Prostate gland (tissue), 2 donors: ENCODE measurements at regions not wholly inside any gene's neighbourhood (a gene's known extent, or its start where the extent isn't known, plus 50 kb on each side); places are given as distances from the start of the nearest gene placed in this dataset.

Experiments used
- POLR2A ChIP-seq: fragments of 450-650 bp; IDR thresholded peaks from one replicate; pipeline ENCODE4 v1.6.1; 2016; ENCODE audit warnings: antibody characterized with exemption, mild to moderate bottlenecking
- POLR2AphosphoS5 ChIP-seq: sonication (generic); formaldehyde crosslinking; IDR thresholded peaks from one replicate; pipeline ENCODE4 v1.6.1; 2017; ENCODE audit warnings: antibody characterized with exemption
- TF ChIP-seq, protein P1 (sequence below), 4 experiments: fragments of 200-600 bp in 2 of 4; fragments of 450-650 bp in 2 of 4; sonication (generic) in 2 of 4; IDR thresholded peaks; 1 replicate in 3 of 4; 2 replicates in 1 of 4; pipeline ENCODE4 v1.5.1; 2016 to 2019; ENCODE audit warnings: antibody characterized with exemption in 4 of 4, mild to moderate bottlenecking in 2 of 4, moderate library complexity in 2 of 4

DNA sequence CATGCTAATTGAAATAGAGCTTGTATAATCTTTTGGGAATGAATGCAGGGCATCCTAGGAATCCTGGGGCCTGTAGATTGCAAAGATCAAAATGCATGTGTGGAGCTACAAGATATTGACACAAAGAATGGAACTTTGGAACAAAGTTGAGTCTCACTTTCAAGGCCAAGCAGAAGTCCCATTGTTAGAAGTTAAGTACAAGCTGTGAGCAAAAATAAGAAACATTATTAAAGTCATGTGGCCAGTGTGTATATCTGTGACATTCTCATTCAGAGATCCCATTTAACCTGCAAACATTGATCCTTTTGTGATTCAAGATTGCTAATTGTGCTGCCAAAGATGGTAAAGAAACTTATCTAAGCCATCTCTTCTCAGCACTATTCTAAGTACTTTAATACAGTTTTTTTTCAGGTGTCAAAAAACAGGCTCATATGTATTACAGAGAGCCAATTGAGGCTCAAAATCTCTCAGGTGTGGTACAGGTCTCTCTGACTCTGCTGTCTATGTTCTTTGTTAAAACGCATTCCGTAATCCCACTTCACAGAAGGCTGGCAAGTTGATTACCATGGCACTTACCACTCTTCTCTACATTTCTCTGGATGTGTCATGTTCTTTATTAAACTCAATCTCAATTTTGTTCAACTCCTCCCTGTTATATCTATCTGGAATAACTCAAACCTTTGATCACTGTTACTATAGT is 704.4 kb upstream of the NEGR1 start:
- no peak for TF ChIP-seq POLR2A
- TF ChIP-seq, protein P1, sequence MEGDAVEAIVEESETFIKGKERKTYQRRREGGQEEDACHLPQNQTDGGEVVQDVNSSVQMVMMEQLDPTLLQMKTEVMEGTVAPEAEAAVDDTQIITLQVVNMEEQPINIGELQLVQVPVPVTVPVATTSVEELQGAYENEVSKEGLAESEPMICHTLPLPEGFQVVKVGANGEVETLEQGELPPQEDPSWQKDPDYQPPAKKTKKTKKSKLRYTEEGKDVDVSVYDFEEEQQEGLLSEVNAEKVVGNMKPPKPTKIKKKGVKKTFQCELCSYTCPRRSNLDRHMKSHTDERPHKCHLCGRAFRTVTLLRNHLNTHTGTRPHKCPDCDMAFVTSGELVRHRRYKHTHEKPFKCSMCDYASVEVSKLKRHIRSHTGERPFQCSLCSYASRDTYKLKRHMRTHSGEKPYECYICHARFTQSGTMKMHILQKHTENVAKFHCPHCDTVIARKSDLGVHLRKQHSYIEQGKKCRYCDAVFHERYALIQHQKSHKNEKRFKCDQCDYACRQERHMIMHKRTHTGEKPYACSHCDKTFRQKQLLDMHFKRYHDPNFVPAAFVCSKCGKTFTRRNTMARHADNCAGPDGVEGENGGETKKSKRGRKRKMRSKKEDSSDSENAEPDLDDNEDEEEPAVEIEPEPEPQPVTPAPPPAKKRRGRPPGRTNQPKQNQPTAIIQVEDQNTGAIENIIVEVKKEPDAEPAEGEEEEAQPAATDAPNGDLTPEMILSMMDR (IDR thresholded peaks at IDR 0.05), result no peak
- TF ChIP-seq POLR2AphosphoS5, result no peak
